ENCODE measurements at regions not wholly inside any gene's neighbourhood (a gene's known extent, or its start where the extent isn't known, plus 50 kb on each side); places are given as distances from the start of the nearest gene placed in this dataset.

DNA sequence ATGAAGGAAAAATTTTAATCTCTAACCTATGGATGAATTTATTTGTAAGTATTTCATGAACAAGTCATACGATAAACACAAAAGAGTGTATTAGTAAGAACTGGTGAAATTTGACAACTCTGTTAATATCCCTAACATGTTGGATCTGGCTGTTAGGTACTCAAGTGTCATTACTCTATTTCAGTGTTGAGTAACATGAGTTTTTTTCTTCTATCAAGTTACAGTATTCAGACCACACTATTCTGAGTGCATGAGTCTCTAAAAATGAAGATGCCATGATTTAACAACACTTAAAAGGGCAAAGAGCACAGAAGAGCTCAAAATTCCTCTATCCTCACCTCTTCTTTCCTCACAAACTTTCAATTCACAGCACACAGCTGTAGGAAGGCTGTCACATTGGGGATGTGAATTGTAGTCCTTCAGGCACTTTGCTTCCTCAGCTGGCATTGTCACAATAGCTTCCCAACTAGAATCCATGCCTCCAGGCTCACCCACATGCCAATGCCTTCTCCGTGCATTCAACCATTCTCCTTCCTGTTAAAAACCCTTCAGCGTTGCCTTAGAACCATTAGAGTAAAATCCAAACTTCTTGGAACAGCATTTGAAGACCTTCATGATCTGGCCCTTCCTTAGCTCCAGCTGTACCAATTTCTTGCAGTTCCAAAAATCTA is 73.7 kb upstream of the DBX2 start:
- no peaks in the 10 kb centered on the region for H3K4me1 ChIP-seq
- DNase-seq: no peak
- no peak for TF ChIP-seq POLR2A (IDR thresholded peaks at IDR 0.05)
- TF ChIP-seq, protein P1, sequence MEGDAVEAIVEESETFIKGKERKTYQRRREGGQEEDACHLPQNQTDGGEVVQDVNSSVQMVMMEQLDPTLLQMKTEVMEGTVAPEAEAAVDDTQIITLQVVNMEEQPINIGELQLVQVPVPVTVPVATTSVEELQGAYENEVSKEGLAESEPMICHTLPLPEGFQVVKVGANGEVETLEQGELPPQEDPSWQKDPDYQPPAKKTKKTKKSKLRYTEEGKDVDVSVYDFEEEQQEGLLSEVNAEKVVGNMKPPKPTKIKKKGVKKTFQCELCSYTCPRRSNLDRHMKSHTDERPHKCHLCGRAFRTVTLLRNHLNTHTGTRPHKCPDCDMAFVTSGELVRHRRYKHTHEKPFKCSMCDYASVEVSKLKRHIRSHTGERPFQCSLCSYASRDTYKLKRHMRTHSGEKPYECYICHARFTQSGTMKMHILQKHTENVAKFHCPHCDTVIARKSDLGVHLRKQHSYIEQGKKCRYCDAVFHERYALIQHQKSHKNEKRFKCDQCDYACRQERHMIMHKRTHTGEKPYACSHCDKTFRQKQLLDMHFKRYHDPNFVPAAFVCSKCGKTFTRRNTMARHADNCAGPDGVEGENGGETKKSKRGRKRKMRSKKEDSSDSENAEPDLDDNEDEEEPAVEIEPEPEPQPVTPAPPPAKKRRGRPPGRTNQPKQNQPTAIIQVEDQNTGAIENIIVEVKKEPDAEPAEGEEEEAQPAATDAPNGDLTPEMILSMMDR (IDR thresholded peaks at IDR 0.05): no peak

DNA sequence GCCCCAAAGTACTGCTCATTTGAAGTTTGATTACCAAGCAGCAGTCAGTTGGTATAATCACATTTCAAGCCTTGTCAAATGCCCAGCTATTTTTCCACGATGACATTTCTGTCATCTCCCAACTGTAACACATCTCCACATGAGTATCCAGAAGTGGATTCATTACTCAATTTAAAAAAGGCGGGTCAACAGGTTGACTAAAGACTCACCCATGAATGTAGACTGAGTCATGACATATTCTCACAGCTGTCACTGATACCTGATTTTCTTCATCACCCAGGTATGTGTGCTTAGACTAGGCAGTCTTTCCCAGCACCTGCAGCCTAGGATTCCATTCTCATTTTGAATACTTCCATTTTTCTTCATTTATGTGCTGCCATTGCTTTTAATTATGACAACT is 75.1 kb upstream of the DBX2 start:
- no peaks in the 10 kb centered on the region for H3K9me3 ChIP-seq
- no peak for DNase-seq
- H3K36me3 ChIP-seq: no peaks in the 10 kb centered on the region
- H3K4me1 ChIP-seq: no peaks in the 10 kb centered on the region
- no peak overlapping the region for H3K4me3 ChIP-seq
- TF ChIP-seq, protein P1 (IDR thresholded peaks at IDR 0.05): no peak
- no peak for TF ChIP-seq POLR2A (IDR thresholded peaks at IDR 0.05)
- H3K27ac ChIP-seq: no peak overlapping the region
- H3K27me3 ChIP-seq: no peaks in the 10 kb centered on the region

More for the DNA sequence above, 73.7 kb upstream of the DBX2 start:
- no peaks in the 10 kb centered on the region for H3K9me3 ChIP-seq
- H3K36me3 ChIP-seq: no peaks in the 10 kb centered on the region
- H3K4me3 ChIP-seq: no peak overlapping the region
- H3K27ac ChIP-seq: no peak overlapping the region
- no peaks in the 10 kb centered on the region for H3K27me3 ChIP-seq

DNA sequence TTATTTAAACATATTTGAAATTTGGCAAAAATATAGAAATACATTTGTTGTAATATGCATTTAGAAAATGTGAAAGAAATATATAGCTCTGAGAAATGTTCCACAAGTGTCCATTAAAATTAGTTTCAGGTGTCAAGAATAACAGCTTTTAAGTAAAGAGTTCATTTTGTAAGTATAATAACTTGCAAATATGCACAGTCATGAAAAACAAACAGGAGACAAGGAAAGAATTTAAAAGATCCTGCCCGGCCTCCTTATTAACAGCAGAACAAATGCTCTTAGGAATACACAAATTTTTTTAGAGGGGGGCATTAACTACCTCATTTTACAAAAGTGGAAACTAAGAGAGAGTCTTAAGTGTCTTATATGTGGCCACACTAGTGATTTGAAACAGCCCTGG is 77.7 kb upstream of the DBX2 start:
- Histone ChIP-seq H3K4me3 (no peak overlapping the region), H3K27ac (no peak overlapping the region), H3K27me3 (no peaks in the 10 kb centered on the region), H3K4me1 (no peaks in the 10 kb centered on the region), H3K9me3 (no peaks in the 10 kb centered on the region), H3K36me3 (no peaks in the 10 kb centered on the region)
- no peak for DNase-seq
- TF ChIP-seq POLR2A (IDR thresholded peaks at IDR 0.05): no peak
- TF ChIP-seq, protein P1 (IDR thresholded peaks at IDR 0.05): no peak

DNA sequence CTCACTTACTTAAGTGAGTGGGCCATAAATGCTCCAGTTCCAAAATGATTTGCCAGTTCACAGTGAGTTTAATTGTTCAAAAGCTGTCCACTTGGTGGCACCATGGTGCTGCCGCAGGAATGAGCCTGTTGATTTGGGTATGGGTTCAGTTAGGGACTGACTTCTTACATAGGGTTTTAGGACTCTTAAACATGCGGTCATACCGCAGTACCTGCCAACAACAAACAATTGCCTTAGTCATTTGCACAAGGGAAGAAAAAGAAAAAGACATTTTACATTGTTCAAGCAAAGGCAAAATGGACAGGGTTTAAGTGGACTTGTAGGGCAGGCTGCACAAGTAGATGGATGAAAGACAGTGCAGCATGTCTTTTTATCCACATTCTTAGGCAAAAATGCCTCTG is 80.0 kb upstream of the DBX2 start:
- H3K4me1 ChIP-seq: no peaks in the 10 kb centered on the region
- H3K36me3 ChIP-seq: no peaks in the 10 kb centered on the region
- H3K27me3 ChIP-seq: no peaks in the 10 kb centered on the region
- H3K27ac ChIP-seq: no peak overlapping the region
- no peak overlapping the region for H3K4me3 ChIP-seq
- peak in 1 of 3 donors; percentile 48 for DNase-seq
- H3K9me3 ChIP-seq: no peaks in the 10 kb centered on the region
- TF ChIP-seq POLR2A (IDR thresholded peaks at IDR 0.05): no peak
- TF ChIP-seq, protein P1 (IDR thresholded peaks at IDR 0.05): peak in 4 of 6 experiments; percentile 36 to 60 (median 55)

DNA sequence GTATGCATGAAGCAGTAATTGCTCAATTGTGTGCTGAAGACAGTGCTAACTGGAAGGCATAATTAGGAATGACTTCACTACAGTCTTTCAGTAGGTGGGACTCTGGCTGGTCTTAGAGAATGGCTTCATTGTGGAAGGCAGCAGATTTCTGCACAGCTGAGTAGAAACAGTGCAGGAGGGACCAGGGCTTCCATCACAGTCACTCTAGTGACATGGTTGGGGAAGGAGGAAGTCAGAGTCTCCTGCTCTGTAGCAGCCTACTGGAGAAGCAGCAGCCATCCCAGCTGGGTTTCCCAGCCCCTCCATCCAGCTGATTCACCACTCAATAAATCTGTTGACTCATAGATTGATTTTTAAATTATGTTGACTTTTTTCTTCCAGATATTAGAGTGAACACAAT is 80.6 kb upstream of the DBX2 start:
- DNase-seq: no peak
- Histone ChIP-seq H3K27me3 (no peaks in the 10 kb centered on the region), H3K4me3 (no peak overlapping the region), H3K4me1 (no peaks in the 10 kb centered on the region), H3K36me3 (no peaks in the 10 kb centered on the region), H3K27ac (no peak overlapping the region), H3K9me3 (no peaks in the 10 kb centered on the region)
- TF ChIP-seq, protein P1 (IDR thresholded peaks at IDR 0.05): no peak
- no peak for TF ChIP-seq POLR2A (IDR thresholded peaks at IDR 0.05)

DNA sequence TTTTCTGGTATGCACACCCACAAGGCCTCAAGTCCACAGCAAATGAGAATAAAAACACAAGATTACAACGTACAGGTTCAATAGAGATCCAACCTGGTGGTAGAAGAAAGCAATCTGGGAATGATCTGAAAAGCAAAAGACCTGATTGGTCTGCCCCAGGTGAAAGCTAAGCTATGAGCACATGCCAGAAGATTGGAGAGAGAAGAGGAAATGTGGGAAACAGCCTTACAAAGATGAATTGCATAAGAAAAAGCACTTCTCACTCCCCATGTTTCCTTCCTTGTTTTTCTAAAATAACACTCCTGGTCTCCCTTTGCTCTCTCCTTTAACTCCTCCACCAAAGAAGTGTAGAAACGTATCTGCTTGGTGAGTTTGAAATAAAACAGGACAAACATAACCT is 77.3 kb upstream of the ANO6 start:
- Histone ChIP-seq H3K9me3 (no peaks in the 10 kb centered on the region), H3K27me3 (no peaks in the 10 kb centered on the region), H3K4me3 (no peak overlapping the region), H3K36me3 (no peaks in the 10 kb centered on the region), H3K4me1 (no peaks in the 10 kb centered on the region), H3K27ac (no peak overlapping the region)
- DNase-seq: no peak
- TF ChIP-seq, protein P1 (IDR thresholded peaks at IDR 0.05): no peak
- TF ChIP-seq POLR2A (IDR thresholded peaks at IDR 0.05): no peak

All from Peyer's patch (tissue), 4 donors.